NCI-H774 (cell line): ENCODE measurements at regions not wholly inside any gene's neighbourhood (a gene's known extent, or its start where the extent isn't known, plus 50 kb on each side); places are given as distances from the start of the nearest gene placed in this dataset.
A peak's percentile ranks its signal among the peaks of the same experiment; 100 is the strongest.

ENCODE experiments used
- DNase-seq: peaks from one replicate; lab custom pipeline; 2025; lab: John Stamatoyannopoulos, UW

GRCh38 chr5:74094096-74094781 is 468.2 kb downstream of the ARHGEF28 start:
- DNase-seq = no peak

GRCh38 chr5:74093561-74093960 is 467.6 kb downstream of the ARHGEF28 start:
- DNase-seq = no peak

GRCh38 chr5:74092766-74093165 is 466.8 kb downstream of the ARHGEF28 start:
- DNase-seq = no peak

GRCh38 chr5:74085782-74086181 is 459.8 kb downstream of the ARHGEF28 start:
- no peak for DNase-seq

- DNase-seq = no peak
These were observed 459.2 kb downstream of the ARHGEF28 start for GRCh38 chr5:74085186-74085585.

GRCh38 chr5:74083096-74083791 is 457.2 kb downstream of the ARHGEF28 start:
- DNase-seq = no peak

- peak; percentile 47 for DNase-seq
These were observed 456.6 kb downstream of the ARHGEF28 start for GRCh38 chr5:74082512-74083055.

GRCh38 chr5:74081126-74081525 is 455.1 kb downstream of the ARHGEF28 start:
- DNase-seq = no peak

GRCh38 chr5:74079971-74080556 is 454.1 kb downstream of the ARHGEF28 start:
- no peak for DNase-seq

GRCh38 chr5:74075501-74076484 is 449.8 kb downstream of the ARHGEF28 start:
- DNase-seq = no peak

GRCh38 chr5:74074111-74074510 is 448.1 kb downstream of the ARHGEF28 start:
- DNase-seq = no peak

GRCh38 chr5:74073257-74073656 is 447.3 kb downstream of the ARHGEF28 start:
- DNase-seq = no peak

GRCh38 chr5:74072646-74073045 is 446.6 kb downstream of the ARHGEF28 start:
- DNase-seq = no peak

- no peak for DNase-seq
These were observed 444.8 kb downstream of the ARHGEF28 start for GRCh38 chr5:74070766-74071165.

GRCh38 chr5:74069741-74070140 is 443.7 kb downstream of the ARHGEF28 start:
- DNase-seq = no peak

- no peak for DNase-seq
These were observed 441.9 kb downstream of the ARHGEF28 start for GRCh38 chr5:74067748-74068541.

GRCh38 chr5:74064911-74065310 is 438.9 kb downstream of the ARHGEF28 start:
- DNase-seq = no peak

- DNase-seq = no peak
These were observed 438.2 kb downstream of the ARHGEF28 start for GRCh38 chr5:74064225-74064624.

- no peak for DNase-seq
These were observed 437.8 kb downstream of the ARHGEF28 start for GRCh38 chr5:74063821-74064220.

GRCh38 chr5:74063346-74063745 is 437.4 kb downstream of the ARHGEF28 start:
- no peak for DNase-seq

- DNase-seq = no peak
These were observed 435.3 kb downstream of the ARHGEF28 start for GRCh38 chr5:74061292-74061691.
